ENCODE measurements at regions not wholly inside any gene's neighbourhood (a gene's known extent, or its start where the extent isn't known, plus 50 kb on each side); places are given as distances from the start of the nearest gene placed in this dataset.

DNA sequence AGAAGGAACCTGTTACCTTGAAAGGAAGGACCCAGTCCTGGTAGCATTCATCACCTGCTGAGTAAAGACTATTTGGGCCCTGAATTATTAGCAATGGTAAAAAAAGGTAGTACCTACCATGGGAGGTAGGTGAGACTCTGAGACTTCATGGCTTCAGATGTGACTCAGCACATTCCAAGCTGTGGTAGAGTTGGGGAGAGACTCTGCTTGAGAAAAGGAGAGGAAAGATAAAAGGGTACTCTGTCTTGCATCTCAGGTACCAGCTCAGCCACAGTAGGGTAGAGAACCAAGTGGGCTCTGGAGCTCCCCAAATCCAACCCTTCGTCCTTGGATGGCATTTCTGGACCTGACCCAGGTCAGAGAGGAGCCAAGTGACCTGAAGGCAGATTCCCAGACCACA, 430.4 kb downstream of the TBL1XR1 start:
- TF ChIP-seq, protein P1, sequence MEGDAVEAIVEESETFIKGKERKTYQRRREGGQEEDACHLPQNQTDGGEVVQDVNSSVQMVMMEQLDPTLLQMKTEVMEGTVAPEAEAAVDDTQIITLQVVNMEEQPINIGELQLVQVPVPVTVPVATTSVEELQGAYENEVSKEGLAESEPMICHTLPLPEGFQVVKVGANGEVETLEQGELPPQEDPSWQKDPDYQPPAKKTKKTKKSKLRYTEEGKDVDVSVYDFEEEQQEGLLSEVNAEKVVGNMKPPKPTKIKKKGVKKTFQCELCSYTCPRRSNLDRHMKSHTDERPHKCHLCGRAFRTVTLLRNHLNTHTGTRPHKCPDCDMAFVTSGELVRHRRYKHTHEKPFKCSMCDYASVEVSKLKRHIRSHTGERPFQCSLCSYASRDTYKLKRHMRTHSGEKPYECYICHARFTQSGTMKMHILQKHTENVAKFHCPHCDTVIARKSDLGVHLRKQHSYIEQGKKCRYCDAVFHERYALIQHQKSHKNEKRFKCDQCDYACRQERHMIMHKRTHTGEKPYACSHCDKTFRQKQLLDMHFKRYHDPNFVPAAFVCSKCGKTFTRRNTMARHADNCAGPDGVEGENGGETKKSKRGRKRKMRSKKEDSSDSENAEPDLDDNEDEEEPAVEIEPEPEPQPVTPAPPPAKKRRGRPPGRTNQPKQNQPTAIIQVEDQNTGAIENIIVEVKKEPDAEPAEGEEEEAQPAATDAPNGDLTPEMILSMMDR (conservative IDR thresholded peaks at IDR 0.05; ENCODE audit: low read depth, low read length) = no peak
- Histone ChIP-seq H3K36me3 (ENCODE audit: insufficient read depth) (no peaks in the 10 kb centered on the region), H3K27me3 (ENCODE audit: insufficient read depth, low read depth) (no peaks in the 10 kb centered on the region), H2AFZ (ENCODE audit: low read depth) (no peak overlapping the region), H4K20me1 (ENCODE audit: insufficient read depth) (no peaks in the 10 kb centered on the region), H3K27ac (no peak overlapping the region), H3K4me2 (no peak overlapping the region), H3K79me2 (ENCODE audit: insufficient read depth, low read depth) (no peaks in the 10 kb centered on the region), H3K4me1 (ENCODE audit: low read depth, poor library complexity, severe bottlenecking) (no peaks in the 10 kb centered on the region), H3K9ac (no peak overlapping the region), H3K4me3 (IDR thresholded peaks at IDR 0.05; ENCODE audit: insufficient read depth, low read depth, low read length) (no peak overlapping the region)

GRCh38 chr3:176765382-176765900, 431.8 kb downstream of the TBL1XR1 start:
- no peaks in the 10 kb centered on the region for H3K79me2 ChIP-seq (ENCODE audit: insufficient read depth, low read depth)
- H3K9ac ChIP-seq = no peak overlapping the region
- H4K20me1 ChIP-seq (ENCODE audit: insufficient read depth) = no peaks in the 10 kb centered on the region
- no peak overlapping the region for H3K27ac ChIP-seq
- H2AFZ ChIP-seq (ENCODE audit: low read depth) = no peak overlapping the region
- no peaks in the 10 kb centered on the region for H3K27me3 ChIP-seq (ENCODE audit: insufficient read depth, low read depth)
- no peaks in the 10 kb centered on the region for H3K36me3 ChIP-seq (ENCODE audit: insufficient read depth)
- H3K4me1 ChIP-seq (ENCODE audit: low read depth, poor library complexity, severe bottlenecking) = no peaks in the 10 kb centered on the region
- TF ChIP-seq, protein P1 (conservative IDR thresholded peaks at IDR 0.05; ENCODE audit: low read depth, low read length) = no peak
- no peak overlapping the region for H3K4me2 ChIP-seq
- H3K4me3 ChIP-seq (IDR thresholded peaks at IDR 0.05; ENCODE audit: insufficient read depth, low read depth, low read length) = no peak overlapping the region

- H2AFZ ChIP-seq (ENCODE audit: low read depth) = no peak overlapping the region
- H3K36me3 ChIP-seq (ENCODE audit: insufficient read depth) = no peaks in the 10 kb centered on the region
- H3K27me3 ChIP-seq (ENCODE audit: insufficient read depth, low read depth) = no peaks in the 10 kb centered on the region
- H3K79me2 ChIP-seq (ENCODE audit: insufficient read depth, low read depth) = no peaks in the 10 kb centered on the region
- no peak overlapping the region for H3K4me2 ChIP-seq
- H3K4me3 ChIP-seq (IDR thresholded peaks at IDR 0.05; ENCODE audit: insufficient read depth, low read depth, low read length) = no peak overlapping the region
- H3K27ac ChIP-seq = no peak overlapping the region
- H4K20me1 ChIP-seq (ENCODE audit: insufficient read depth) = no peaks in the 10 kb centered on the region
- no peak overlapping the region for H3K9ac ChIP-seq
- TF ChIP-seq, protein P1 (conservative IDR thresholded peaks at IDR 0.05; ENCODE audit: low read depth, low read length) = no peak
- no peaks in the 10 kb centered on the region for H3K4me1 ChIP-seq (ENCODE audit: low read depth, poor library complexity, severe bottlenecking)
Measured at GRCh38 chr3:176759815-176760506, 437.3 kb downstream of the TBL1XR1 start.

DNA sequence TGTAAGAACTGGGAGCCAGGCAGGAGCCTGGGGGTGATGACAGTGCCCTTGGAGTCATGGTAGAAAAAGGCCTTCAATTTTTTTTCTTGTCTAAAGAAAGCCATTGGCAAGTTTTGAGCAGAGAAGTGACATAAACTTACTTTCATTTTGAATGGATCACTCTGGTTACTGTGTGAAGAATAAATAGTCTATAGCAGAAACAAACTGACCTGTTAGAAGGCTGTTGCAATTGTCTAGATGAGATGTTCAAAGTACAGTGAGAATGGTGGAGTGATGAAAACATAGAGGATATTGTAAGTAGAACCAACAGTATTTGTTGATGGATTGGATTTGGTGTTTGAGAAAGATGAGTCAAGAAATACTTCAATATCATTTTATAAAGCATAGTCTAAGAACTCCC, 439.9 kb downstream of the TBL1XR1 start:
- Histone ChIP-seq H3K27ac (no peak overlapping the region), H3K4me1 (ENCODE audit: low read depth, poor library complexity, severe bottlenecking) (no peaks in the 10 kb centered on the region), H3K4me3 (IDR thresholded peaks at IDR 0.05; ENCODE audit: insufficient read depth, low read depth, low read length) (no peak overlapping the region), H4K20me1 (ENCODE audit: insufficient read depth) (no peaks in the 10 kb centered on the region), H2AFZ (ENCODE audit: low read depth) (no peak overlapping the region), H3K79me2 (ENCODE audit: insufficient read depth, low read depth) (no peaks in the 10 kb centered on the region), H3K9ac (no peak overlapping the region), H3K36me3 (ENCODE audit: insufficient read depth) (no peaks in the 10 kb centered on the region), H3K4me2 (no peak overlapping the region), H3K27me3 (ENCODE audit: insufficient read depth, low read depth) (no peaks in the 10 kb centered on the region)
- TF ChIP-seq, protein P1 (conservative IDR thresholded peaks at IDR 0.05; ENCODE audit: low read depth, low read length) = no peak

All from KMS-11 (cell line).